GM12892 (cell line): ENCODE measurements at regions not wholly inside any gene's neighbourhood (a gene's known extent, or its start where the extent isn't known, plus 50 kb on each side); places are given as distances from the start of the nearest gene placed in this dataset.

ENCODE experiments used
- POLR2A ChIP-seq: IDR thresholded peaks from 2 replicates; pipeline ENCODE4 v1.6.1; 2011; ENCODE audit warnings: low read depth, low read length, control low read depth
- POLR2AphosphoS5 ChIP-seq: IDR thresholded peaks from 2 replicates; pipeline ENCODE4 v1.6.1; 2011; ENCODE audit warnings: low read depth, low read length, control low read depth

DNA sequence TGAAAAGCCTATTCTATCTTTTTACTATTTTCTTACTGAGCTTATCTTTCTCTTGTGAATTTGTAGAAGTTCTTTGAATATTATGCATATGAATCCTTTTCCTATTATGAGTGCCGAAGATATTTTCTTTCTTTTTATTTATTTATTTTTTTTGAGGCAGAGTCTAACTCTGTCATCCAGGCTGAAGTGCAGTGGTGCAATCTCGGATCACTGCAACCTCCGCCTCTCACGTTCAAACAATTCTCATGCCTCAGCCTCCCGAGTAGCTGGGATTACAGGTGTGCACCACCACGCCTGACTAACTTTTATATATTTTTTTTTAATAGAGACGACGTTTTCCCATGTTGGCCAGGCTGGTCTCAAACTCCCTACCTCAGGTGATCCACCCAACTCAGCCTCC, 109.8 kb downstream of the RHOU start:
- TF ChIP-seq POLR2A (no peak), POLR2AphosphoS5 (no peak)
